Stomach (tissue), 4 donors: ENCODE measurements at regions not wholly inside any gene's neighbourhood (a gene's known extent, or its start where the extent isn't known, plus 50 kb on each side); places are given as distances from the start of the nearest gene placed in this dataset.

ENCODE experiments used
- POLR2A ChIP-seq, 4 donors: fragments of 450-650 bp; IDR thresholded peaks; one replicate each; pipeline ENCODE4 v1.6.1; 2016; ENCODE audit warnings: antibody characterized with exemption in 4 of 4, control low read depth in 2 of 4, mild to moderate bottlenecking in 1 of 4, moderate library complexity in 1 of 4
- TF ChIP-seq, protein P1 (sequence below), 7 experiments: fragments of 450-650 bp in 4 of 7; fragments of 200-600 bp in 3 of 7; sonication (generic) in 3 of 7; IDR thresholded peaks; one replicate each; pipeline ENCODE4 v1.5.1; 2016 to 2019; ENCODE audit warnings: antibody characterized with exemption in 7 of 7, control low read depth in 2 of 7, mild to moderate bottlenecking in 1 of 7

DNA sequence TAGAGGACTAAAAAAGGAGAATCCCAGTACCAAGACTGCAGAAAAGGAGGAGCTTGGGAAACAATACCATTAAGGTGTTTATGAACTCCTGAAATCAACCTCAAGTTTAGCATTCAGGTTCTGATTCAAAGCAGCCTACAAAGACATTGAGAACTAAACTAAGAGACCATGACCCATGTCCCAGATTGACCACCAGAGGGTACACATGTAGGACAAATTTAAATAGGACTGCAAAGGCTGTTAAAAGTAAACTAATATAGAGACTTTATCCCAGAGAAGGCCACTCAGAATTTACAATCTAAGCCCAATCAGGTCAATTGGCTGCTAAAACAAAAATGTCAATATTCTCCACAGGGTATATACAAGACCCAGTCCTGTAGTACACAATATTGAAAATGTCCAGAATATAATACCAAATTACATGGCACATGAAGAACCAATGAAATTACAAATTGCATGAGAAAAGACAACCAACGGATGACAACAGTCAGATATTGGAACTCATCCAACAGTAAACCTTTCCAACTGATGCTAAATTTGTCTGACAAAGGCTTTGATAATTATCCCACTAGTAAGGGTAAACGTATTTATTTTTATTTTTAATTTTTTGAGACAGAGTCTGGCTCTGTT, 682.4 kb downstream of the UQCRFS1 start:
- no peak for TF ChIP-seq POLR2A (IDR thresholded peaks at IDR 0.05)
- TF ChIP-seq, protein P1, sequence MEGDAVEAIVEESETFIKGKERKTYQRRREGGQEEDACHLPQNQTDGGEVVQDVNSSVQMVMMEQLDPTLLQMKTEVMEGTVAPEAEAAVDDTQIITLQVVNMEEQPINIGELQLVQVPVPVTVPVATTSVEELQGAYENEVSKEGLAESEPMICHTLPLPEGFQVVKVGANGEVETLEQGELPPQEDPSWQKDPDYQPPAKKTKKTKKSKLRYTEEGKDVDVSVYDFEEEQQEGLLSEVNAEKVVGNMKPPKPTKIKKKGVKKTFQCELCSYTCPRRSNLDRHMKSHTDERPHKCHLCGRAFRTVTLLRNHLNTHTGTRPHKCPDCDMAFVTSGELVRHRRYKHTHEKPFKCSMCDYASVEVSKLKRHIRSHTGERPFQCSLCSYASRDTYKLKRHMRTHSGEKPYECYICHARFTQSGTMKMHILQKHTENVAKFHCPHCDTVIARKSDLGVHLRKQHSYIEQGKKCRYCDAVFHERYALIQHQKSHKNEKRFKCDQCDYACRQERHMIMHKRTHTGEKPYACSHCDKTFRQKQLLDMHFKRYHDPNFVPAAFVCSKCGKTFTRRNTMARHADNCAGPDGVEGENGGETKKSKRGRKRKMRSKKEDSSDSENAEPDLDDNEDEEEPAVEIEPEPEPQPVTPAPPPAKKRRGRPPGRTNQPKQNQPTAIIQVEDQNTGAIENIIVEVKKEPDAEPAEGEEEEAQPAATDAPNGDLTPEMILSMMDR (IDR thresholded peaks at IDR 0.05), result no peak
